ENCODE measurements at regions not wholly inside any gene's neighbourhood (a gene's known extent, or its start where the extent isn't known, plus 50 kb on each side); places are given as distances from the start of the nearest gene placed in this dataset.

- TF ChIP-seq CTCF (IDR thresholded peaks at IDR 0.05) (no peak), POLR2A (IDR thresholded peaks at IDR 0.05; ENCODE audit: low read depth) (no peak), POLR2AphosphoS5 (IDR thresholded peaks at IDR 0.05) (no peak), EP300 (IDR thresholded peaks at IDR 0.05) (no peak)
Measured at GRCh38 chr7:73936967-73937366, 76.0 kb downstream of the TMEM270 start.
